ENCODE measurements at regions not wholly inside any gene's neighbourhood (a gene's known extent, or its start where the extent isn't known, plus 50 kb on each side); places are given as distances from the start of the nearest gene placed in this dataset.

DNA sequence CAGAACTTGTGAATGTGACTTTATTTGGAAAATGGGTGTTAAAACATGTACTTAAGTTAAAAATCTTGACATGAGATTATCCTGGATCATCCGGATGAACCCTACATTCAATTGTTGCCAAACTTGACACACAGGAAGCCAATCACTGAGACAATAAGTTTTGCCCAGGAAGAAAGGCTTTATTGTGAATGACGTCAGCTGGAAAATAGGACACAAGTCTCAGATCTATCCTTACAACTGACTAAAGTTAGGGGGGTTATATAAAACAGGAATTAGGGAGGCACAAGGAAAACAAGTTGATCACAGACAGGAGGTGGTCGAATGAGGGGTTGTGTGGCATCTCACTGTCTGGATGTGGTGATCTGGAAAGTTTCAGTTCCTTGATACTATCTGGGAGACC is 126.9 kb downstream of the TTC8 start:
- TF ChIP-seq, protein P1, sequence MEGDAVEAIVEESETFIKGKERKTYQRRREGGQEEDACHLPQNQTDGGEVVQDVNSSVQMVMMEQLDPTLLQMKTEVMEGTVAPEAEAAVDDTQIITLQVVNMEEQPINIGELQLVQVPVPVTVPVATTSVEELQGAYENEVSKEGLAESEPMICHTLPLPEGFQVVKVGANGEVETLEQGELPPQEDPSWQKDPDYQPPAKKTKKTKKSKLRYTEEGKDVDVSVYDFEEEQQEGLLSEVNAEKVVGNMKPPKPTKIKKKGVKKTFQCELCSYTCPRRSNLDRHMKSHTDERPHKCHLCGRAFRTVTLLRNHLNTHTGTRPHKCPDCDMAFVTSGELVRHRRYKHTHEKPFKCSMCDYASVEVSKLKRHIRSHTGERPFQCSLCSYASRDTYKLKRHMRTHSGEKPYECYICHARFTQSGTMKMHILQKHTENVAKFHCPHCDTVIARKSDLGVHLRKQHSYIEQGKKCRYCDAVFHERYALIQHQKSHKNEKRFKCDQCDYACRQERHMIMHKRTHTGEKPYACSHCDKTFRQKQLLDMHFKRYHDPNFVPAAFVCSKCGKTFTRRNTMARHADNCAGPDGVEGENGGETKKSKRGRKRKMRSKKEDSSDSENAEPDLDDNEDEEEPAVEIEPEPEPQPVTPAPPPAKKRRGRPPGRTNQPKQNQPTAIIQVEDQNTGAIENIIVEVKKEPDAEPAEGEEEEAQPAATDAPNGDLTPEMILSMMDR (IDR thresholded peaks at IDR 0.05; ENCODE audit: borderline replicate concordance, extremely low read depth, low read length, poor library complexity, severe bottlenecking) = no peak
- TF ChIP-seq EZH2 (IDR thresholded peaks at IDR 0.05; ENCODE audit: borderline replicate concordance, low read depth, low read length, severe bottlenecking) = no peak

Measured in DND-41 (cell line).